NOMO-1 (cell line): ENCODE measurements at regions not wholly inside any gene's neighbourhood (a gene's known extent, or its start where the extent isn't known, plus 50 kb on each side); places are given as distances from the start of the nearest gene placed in this dataset.

ENCODE experiments used
- DNase-seq, 2 experiments: peaks; one replicate each; lab custom pipeline; 2025; ENCODE audit not compliant: unreplicated experiment in 2 of 2; lab: John Stamatoyannopoulos, UW

DNA sequence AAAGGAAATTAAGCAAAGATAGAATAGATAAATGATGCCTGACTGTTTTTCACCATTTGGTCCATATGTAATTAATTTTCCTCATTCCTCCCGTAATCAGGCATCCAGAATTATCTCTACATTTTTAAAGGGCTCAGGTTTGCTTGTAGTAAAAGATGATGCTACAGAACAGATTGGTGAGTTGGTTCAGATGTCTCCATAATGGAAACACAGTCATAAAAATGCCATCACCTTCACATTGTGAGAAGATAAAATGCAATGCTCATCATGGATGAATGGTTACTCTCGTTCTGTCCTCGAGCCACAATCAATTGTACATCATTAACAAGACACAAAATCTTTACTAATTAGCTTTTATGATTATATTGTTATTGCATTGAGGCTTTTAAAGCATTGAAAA, 64.9 kb upstream of the CELF2 start:
- no peak for DNase-seq

DNA sequence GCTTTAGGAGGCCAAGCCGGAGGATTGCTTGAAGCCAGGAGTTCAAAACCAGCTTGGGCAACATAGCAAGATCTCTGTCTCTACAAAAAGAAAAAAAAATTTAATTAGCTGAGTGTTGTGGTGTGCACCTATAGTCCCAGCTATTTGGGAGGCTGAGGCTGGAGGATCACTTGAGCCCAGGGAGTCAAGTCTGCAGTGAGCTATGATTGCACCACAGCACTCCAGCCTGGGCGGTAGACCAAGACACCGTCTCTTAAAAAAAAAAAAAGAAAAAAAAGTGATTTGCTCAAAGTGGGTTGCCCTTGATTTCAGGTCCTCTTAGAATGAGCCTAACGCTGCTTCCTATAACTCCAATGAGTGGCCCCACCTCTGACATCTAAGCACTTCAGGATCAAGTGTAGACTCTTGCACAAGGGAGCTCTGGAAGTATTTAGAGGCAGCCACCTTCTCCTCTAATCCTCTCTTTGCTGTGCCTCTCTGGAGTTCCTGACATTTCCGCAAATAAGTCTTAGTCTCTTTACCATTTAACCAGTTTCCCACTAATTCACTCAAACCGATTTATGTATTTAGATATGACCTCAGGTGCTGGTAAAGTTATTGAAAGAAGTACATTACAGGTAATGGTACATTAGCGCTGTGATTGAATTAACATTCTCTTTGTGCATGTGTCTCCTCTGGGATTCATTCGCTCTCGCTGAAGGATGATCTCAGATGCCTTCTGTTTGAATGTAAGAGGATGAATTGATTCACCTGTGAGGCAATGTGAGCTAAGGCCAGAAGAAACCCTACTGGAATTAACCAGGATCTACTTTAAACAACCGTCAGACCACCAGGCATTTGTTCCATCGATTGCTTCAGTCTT, 60.8 kb upstream of the CELF2 start:
- DNase-seq: no peak

DNA sequence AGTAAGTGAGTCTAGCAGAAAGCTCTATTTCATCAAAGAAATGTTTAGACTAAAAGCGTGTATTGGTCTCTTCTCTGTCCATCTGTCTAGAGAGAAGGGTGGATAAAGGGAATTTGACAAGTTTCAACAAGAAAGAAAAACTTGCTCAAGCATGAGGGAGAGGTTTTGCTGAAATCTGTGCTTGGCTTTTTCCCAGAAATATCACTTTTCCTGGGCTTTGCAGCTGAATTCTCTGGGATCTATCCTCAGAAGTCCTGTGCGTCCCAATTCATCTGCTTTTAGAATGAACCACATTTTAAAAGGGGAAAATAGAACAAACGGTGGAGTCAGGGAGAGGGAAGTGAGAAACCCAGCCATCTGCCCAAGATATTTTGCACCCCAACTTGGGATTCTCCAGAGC, 59.6 kb upstream of the CELF2 start:
- no peak for DNase-seq

DNA sequence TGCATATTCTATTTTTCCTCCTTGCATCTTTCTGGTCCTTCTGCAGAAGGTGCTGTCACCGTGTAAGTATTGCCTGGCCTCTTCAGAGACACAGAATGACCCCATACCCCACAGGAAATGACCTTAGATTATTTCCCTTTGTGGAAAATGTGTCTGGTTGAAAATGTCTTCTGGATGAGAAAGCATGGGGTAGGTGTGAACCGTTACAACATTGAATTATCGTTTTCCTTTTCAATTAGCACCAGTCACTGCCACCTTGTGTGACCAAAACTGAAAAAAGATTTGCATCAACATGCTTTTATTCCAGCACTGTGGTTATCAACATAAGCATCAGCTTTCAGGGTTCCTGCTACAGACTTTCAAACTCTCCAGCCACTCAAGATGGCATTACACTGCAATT, 58.0 kb upstream of the CELF2 start:
- DNase-seq: no peak

DNA sequence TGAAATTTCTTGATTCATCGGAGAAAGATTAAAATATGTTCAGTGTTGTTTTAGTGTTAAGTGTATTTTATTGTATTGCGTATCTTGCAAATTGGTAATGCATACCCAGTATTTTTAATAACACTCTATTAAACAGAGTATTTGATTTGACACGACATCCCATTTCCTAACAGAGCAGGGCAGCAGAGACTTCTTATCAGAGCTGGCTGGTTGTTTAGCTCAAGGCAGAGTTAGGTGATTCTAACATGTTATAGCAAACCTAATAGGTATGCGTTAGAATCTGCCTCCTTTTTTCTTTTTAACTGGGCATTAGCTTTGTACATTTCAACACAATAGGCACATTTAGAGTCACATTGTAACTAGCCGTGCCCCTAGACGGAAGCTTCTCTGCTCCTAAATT, 57.1 kb upstream of the CELF2 start:
- DNase-seq: no peak

DNA sequence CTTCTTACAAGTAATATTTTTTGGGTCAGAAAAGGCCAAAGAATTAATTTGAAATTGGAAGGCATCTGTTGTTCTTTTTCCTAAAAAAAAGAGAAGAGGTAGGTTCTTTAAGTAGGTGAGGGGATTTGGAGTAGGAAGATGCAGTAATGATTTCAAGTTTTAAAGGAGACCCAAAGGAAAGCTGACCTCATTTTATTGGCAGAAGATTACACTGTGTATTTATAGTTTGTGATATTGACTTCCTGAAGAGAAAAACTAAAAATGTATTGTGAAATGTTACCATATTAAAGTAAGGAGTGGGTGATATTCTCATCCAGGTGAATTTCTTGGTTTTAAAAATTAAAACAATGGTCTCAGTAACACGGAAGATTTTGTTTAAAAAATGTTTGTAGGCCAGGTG, 56.6 kb upstream of the CELF2 start:
- no peak for DNase-seq

DNA sequence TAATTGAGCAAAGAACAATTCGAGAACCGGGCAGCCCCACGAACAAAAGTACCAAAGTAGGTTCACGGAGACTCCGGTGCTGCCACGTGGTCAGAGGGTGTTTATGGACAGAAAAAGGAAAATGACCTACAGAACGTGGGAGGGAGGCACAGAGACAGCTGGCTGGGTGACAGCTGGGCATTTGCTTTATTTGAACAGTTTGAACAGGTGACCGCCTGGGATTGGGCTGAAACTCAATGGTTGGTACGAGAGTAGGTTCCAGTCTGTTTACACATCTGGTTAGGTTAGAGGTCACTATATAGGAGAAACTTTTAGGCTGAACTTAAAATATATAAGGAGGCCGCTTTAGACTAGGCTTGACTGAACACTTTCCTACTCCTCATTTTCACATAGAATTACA, 50.6 kb upstream of the CELF2 start:
- no peak for DNase-seq

DNA sequence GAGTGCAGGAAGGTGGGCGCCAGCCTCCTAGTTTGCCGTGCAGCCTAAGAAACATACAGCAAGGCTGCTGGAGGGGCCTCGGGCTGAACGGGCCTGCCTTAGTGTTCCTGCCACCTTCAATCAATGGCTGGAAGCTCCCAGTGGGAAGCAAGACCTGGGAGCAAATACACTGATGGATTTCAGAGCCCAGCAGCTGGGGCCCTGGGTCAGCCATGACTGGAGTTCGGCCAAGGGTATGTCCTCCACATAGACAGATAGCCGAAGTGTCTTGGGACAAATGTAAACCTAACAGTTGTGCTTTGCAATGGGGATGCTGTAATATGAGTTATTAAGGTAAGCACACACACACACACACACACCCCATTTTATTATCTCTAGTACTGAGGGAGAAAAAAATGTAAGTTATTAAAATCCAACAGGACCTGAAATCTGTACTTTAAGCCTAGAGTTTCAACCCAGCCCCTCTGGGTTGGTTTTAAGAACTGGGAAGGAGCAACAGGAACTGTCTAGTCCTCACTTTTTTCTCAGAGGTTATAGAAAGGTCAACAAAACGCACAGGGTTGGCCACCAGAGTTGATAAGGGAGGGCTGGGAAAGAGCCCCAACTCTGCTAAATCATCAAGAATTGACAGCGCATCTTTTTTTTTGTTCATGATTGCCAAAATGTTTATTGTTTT, 50.0 kb upstream of the CELF2 start:
- no peak for DNase-seq
